IMR-90 (cell line): ENCODE measurements at regions not wholly inside any gene's neighbourhood (a gene's known extent, or its start where the extent isn't known, plus 50 kb on each side); places are given as distances from the start of the nearest gene placed in this dataset.

Experiments
- ATAC-seq: fragments of 200-7000 bp; cut with Tn5 transposase; 2 replicates; pipeline ENCODE4 v1.9.1; 2020; ENCODE audit warnings: low read depth, mild to moderate bottlenecking, moderate library complexity
- BruUV-seq: library from RNA; stranded (reverse); fragments of 400-500 nt; replicated peaks from 2 replicates; lab custom pipeline; 2021; lab: Mats Ljungman, UMichigan
- CTCF ChIA-PET: fragments of 300-600 bp; formaldehyde crosslinking; extraction: SDS; loops from one replicate; lab custom pipeline; 2021; ENCODE audit warnings: antibody characterized with exemption; lab: Yijun Ruan, JAX
- POLR2A ChIA-PET: fragments of 300-600 bp; sonication (Branson Sonifier 250); formaldehyde crosslinking; loops from one replicate; lab custom pipeline; 2022; ENCODE audit warnings: antibody characterized with exemption; ENCODE audit not compliant: unreplicated experiment; lab: Charles Lee
- DNase-seq: peaks from one replicate; pipeline ENCODE4 v3.0.0; 2013
- H2AFZ ChIP-seq: replicated peaks from 2 replicates; pipeline ENCODE3; 2013; ENCODE audit warnings: low read length, mild to moderate bottlenecking; ENCODE audit not compliant: poor library complexity
- H2AK5ac ChIP-seq: 2 replicates; pipeline ENCODE4 v1.6.1; 2013; ENCODE audit warnings: low read depth, low read length, inconsistent platforms
- H2AK9ac ChIP-seq: replicated peaks from 2 replicates; pipeline ENCODE3; 2013; ENCODE audit warnings: mild to moderate bottlenecking, low read depth, low read length, moderate library complexity; ENCODE audit not compliant: poor library complexity
- H2BK120ac ChIP-seq: 2 replicates; pipeline ENCODE4 v1.6.1; 2013; ENCODE audit warnings: low read depth, low read length, inconsistent platforms
- H2BK15ac ChIP-seq: 3 replicates; pipeline ENCODE4 v1.6.1; 2013; ENCODE audit warnings: low read depth, low read length, inconsistent platforms
- H2BK20ac ChIP-seq: 2 replicates; pipeline ENCODE4 v1.6.1; 2013; ENCODE audit warnings: low read depth, mild to moderate bottlenecking, inconsistent platforms, low read length, moderate library complexity
- H2BK5ac ChIP-seq: 2 replicates; pipeline ENCODE4 v1.6.1; 2013; ENCODE audit warnings: mild to moderate bottlenecking, low read depth, low read length, inconsistent platforms; ENCODE audit not compliant: poor library complexity, severe bottlenecking
- H3K14ac ChIP-seq: replicated peaks from 2 replicates; pipeline ENCODE4 v1.6.1; 2013; ENCODE audit warnings: low read depth, low read length, inconsistent platforms
- H3K18ac ChIP-seq: 2 replicates; pipeline ENCODE4 v1.6.1; 2013; ENCODE audit warnings: low read depth, low read length, control low read depth
- H3K23ac ChIP-seq: 2 replicates; pipeline ENCODE4 v1.6.1; 2013; ENCODE audit warnings: low read depth, low read length, inconsistent platforms
- H3K27ac ChIP-seq: 2 replicates; pipeline ENCODE4 v1.5.1; 2013; ENCODE audit warnings: mild to moderate bottlenecking, control low read depth, low read length; ENCODE audit not compliant: insufficient read depth
- H3K27me3 ChIP-seq: 2 replicates; pipeline ENCODE4 v1.6.1; 2013; ENCODE audit warnings: low read length; ENCODE audit not compliant: control insufficient read depth, insufficient read depth
- H3K36me3 ChIP-seq: 2 replicates; pipeline ENCODE4 v1.6.1; 2013; ENCODE audit warnings: low read length, mixed read lengths; ENCODE audit not compliant: control insufficient read depth, insufficient read depth
- H3K4ac ChIP-seq: 2 replicates; pipeline ENCODE4 v1.6.1; 2013; ENCODE audit warnings: low read depth, low read length, inconsistent platforms
- H3K4me1 ChIP-seq: 2 replicates; pipeline ENCODE4 v1.6.1; 2013; ENCODE audit warnings: low read length, mixed read lengths; ENCODE audit not compliant: control insufficient read depth, insufficient read depth
- H3K4me2 ChIP-seq: 2 replicates; pipeline ENCODE4 v1.6.1; 2013; ENCODE audit warnings: low read depth, mild to moderate bottlenecking, control low read depth, low read length, moderate library complexity
- H3K4me3 ChIP-seq: 2 replicates; pipeline ENCODE4 v1.5.1; 2013; ENCODE audit warnings: low read depth, mild to moderate bottlenecking, control low read depth, low read length, moderate library complexity; ENCODE audit not compliant: insufficient read depth
- H3K56ac ChIP-seq: 2 replicates; pipeline ENCODE4 v1.6.1; 2013; ENCODE audit warnings: low read length, inconsistent platforms; ENCODE audit not compliant: insufficient read depth; ENCODE audit errors: extremely low read depth
- H3K79me1 ChIP-seq, 2 experiments: 2 replicates each; pipeline ENCODE4 v1.6.1; 2013; ENCODE audit warnings: low read length in 2 of 2, inconsistent platforms in 1 of 2, low read depth in 1 of 2
- H3K9ac ChIP-seq: 2 replicates; pipeline ENCODE4 v1.6.1; 2013; ENCODE audit warnings: low read depth, low read length, control low read depth
- H3K9me1 ChIP-seq: 2 replicates; pipeline ENCODE4 v1.6.1; 2013; ENCODE audit warnings: low read length, inconsistent platforms; ENCODE audit not compliant: insufficient read depth
- H3K9me3 ChIP-seq: 2 replicates; pipeline ENCODE4 v1.6.1; 2013; ENCODE audit warnings: low read length; ENCODE audit not compliant: control insufficient read depth, insufficient read depth
- H4K20me1 ChIP-seq: 2 replicates; pipeline ENCODE4 v1.6.1; 2013; ENCODE audit warnings: low read length, inconsistent platforms; ENCODE audit not compliant: insufficient read depth
- H4K5ac ChIP-seq: 2 replicates; pipeline ENCODE4 v1.6.1; 2013; ENCODE audit warnings: mild to moderate bottlenecking, low read depth, low read length, control low read depth
- H4K8ac ChIP-seq, 2 experiments: 2 replicates each; pipeline ENCODE4 v1.6.1; 2013; ENCODE audit warnings: low read depth in 2 of 2, low read length in 2 of 2, control low read depth in 1 of 2, inconsistent platforms in 1 of 2
- H4K91ac ChIP-seq: 2 replicates; pipeline ENCODE4 v1.6.1; 2013; ENCODE audit warnings: low read depth, low read length, inconsistent platforms; ENCODE audit not compliant: insufficient read depth
- BHLHE40 ChIP-seq: fragments of 150-350 bp; IDR thresholded peaks from 2 replicates; pipeline ENCODE4 v1.6.1; 2016; ENCODE audit warnings: mild to moderate bottlenecking, low read depth, low read length
- CHD1 ChIP-seq: IDR thresholded peaks from 2 replicates; pipeline ENCODE4 v1.6.1; 2012; ENCODE audit warnings: low read depth, low read length, improper control_type of control experiment
- MAZ ChIP-seq: IDR thresholded peaks from 2 replicates; pipeline ENCODE4 v1.6.1; 2012; ENCODE audit warnings: low read depth, mild to moderate bottlenecking, low read length, improper control_type of control experiment, moderate library complexity, borderline replicate concordance
- MXI1 ChIP-seq: IDR thresholded peaks from 2 replicates; pipeline ENCODE4 v1.6.1; 2012; ENCODE audit warnings: low read depth, mild to moderate bottlenecking, low read length, moderate library complexity, borderline replicate concordance
- NFE2L2 ChIP-seq: fragments of 150-350 bp; IDR thresholded peaks from 2 replicates; pipeline ENCODE4 v1.6.1; 2016; ENCODE audit warnings: low read depth, mild to moderate bottlenecking, low read length
- POLR2A ChIP-seq: IDR thresholded peaks from 2 replicates; pipeline ENCODE4 v1.6.1; 2012; ENCODE audit warnings: mild to moderate bottlenecking, low read depth, low read length
- RAD21 ChIP-seq: IDR thresholded peaks from 2 replicates; pipeline ENCODE4 v1.6.1; 2012; ENCODE audit warnings: low read length, improper control_type of control experiment
- RFX5 ChIP-seq: IDR thresholded peaks from 2 replicates; pipeline ENCODE4 v1.8.0; 2012; ENCODE audit warnings: low read depth, mild to moderate bottlenecking, low read length, moderate library complexity
- WGBS, 2 experiments: methylation state at CpG; one replicate each; pipeline versions ENCODE4 v1.1.5 to v1.1.7; 2013; ENCODE audit warnings: missing lambda C conversion rate in 2 of 2; ENCODE audit not compliant: insufficient read length in 1 of 2; ENCODE audit errors: extremely low coverage in 2 of 2; 5-methylcytosine and 5-hydroxymethylcytosine counted together
- dilution Hi-C: fragments of 300-500 bp; cut with HindIII; formaldehyde crosslinking; loops from one replicate; pipeline ENCODE4 v1.14.3; 2018; ENCODE audit warnings: low sequenced_read_pairs; ENCODE audit not compliant: unreplicated experiment
- in situ Hi-C: fragments of 300-500 bp; cut with MboI; formaldehyde crosslinking; loops from 3 replicates; pipeline ENCODE4 v1.14.3; 2019; ENCODE audit warnings: low sequenced_read_pairs, inconsistent platforms, mixed read lengths
- intact Hi-C: fragments of 100-400 bp; cut with micrococcal nuclease; formaldehyde crosslinking; loops from 2 replicates; pipeline ENCODE4 v1.10.0; 2022
- TF ChIP-seq, protein P1 (sequence below): conservative IDR thresholded peaks from 2 replicates; pipeline ENCODE4 v1.5.1; 2012; ENCODE audit warnings: mild to moderate bottlenecking, low read depth, low read length, improper control_type of control experiment
- TF ChIP-seq, protein P2 (sequence below): fragments of 150-350 bp; IDR thresholded peaks from 2 replicates; pipeline ENCODE4 v1.6.1; 2016; ENCODE audit warnings: low read depth, mild to moderate bottlenecking, low read length, moderate library complexity, borderline replicate concordance

DNA sequence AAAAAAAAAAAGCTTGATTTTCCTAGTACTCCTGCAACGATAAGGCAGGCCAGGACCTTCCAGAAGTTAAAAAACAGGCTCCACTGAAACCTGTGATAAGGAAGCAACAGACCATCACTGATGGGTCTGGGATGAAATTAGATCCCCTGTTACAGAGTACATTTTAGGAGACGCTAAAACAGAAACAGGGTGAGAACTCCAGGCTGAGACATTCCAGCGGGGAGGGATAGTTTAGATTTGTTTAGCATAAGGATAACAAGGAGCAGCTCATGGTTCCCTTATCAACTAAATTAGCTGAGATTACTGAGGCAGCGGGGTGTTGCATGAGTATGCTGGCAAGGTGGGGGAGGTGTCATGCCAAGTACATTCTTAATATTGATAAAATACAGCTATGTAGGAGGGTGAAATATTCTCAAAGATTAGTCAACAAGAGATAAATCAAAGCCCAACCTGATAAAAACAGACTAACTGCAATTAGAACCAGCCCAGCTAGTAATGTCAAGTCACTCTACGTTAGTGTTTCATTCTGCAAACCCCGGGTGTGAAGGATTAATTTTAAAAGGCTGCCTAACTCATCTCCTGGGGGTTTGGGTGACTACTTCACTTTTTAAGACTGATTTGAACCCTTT, 75.0 kb upstream of the BZW1 start:
- CTCF ChIA-PET: interaction anchor here (1.0 to 1.1 kb wide), 2 partner anchors 23 to 763 kb away, joined by 3 to 5 read pairs; no protein-coding TSS in a partner anchor
- POLR2A ChIA-PET: interaction anchor here (0.6 kb wide), 1 partner anchor 761 kb away, joined by 4 read pairs; no protein-coding TSS in a partner anchor
- intact Hi-C loops: loop anchor here (1.0 kb wide), 1 partner anchor 74 kb away; no protein-coding TSS in a partner anchor

More for the DNA sequence above, 75.0 kb upstream of the BZW1 start:
- Histone ChIP-seq H3K36me3 (no peaks in the 10 kb centered on the region), H3K14ac (peak overlapping the region; percentile 49), H3K18ac (peak overlapping the region; percentile 83; the same call in 1 of the 2 replicates), H3K56ac (no peak overlapping the region), H2AFZ (peak overlapping the region; percentile 53), H3K79me1 (no peaks in the 10 kb centered on the region), H2AK9ac (no peak overlapping the region), H4K91ac (no peak overlapping the region), H4K20me1 (no peaks in the 10 kb centered on the region), H3K27me3 (no peaks in the 10 kb centered on the region), H4K5ac (peak overlapping the region; percentile 90; the same call in 1 of the 2 replicates), H2AK5ac (no peak overlapping the region), H3K4me3 (no peak overlapping the region; the same call in 1 of the 2 replicates), H2BK5ac (peak overlapping the region; percentile 51), H3K9me1 (no peaks in the 10 kb centered on the region; the same call in 1 of the 2 replicates), H3K27ac (peak overlapping the region; percentile 55), H3K9me3 (no peaks in the 10 kb centered on the region), H3K4ac (no peak overlapping the region; the same call in 1 of the 2 replicates), H2BK15ac (peak overlapping the region; percentile 5; the same call in 1 of the 3 replicates), H2BK120ac (0 out of 2 replicates have a peak overlapping the region, but pooled peaks have one; percentile 44), H3K4me1 (peaks cover 9% of the 10 kb centered on the region), H3K23ac (peak overlapping the region; percentile 43), H3K9ac (peak overlapping the region; percentile 32; the same call in 1 of the 2 replicates), H4K8ac (peak overlapping the region; percentile 5 to 26; a peak in 3 of 4 replicates), H3K4me2 (peak overlapping the region; percentile 92), H2BK20ac (peak overlapping the region; percentile 11; the same call in 1 of the 2 replicates)
- WGBS, 2 experiments: no CpG with 5 or more reads among the region's 6 CpGs
- BruUV-seq: no TSS peak
- peak; percentile 60 for ATAC-seq
- dilution Hi-C loops: no loop called here
- peak; percentile 33 for DNase-seq
- TF ChIP-seq CHD1 (no peak), NFE2L2 (no peak), MAZ (no peak), MXI1 (no peak), RAD21 (no peak), POLR2A (no peak), BHLHE40 (no peak), RFX5 (no peak)
- TF ChIP-seq, protein P1, sequence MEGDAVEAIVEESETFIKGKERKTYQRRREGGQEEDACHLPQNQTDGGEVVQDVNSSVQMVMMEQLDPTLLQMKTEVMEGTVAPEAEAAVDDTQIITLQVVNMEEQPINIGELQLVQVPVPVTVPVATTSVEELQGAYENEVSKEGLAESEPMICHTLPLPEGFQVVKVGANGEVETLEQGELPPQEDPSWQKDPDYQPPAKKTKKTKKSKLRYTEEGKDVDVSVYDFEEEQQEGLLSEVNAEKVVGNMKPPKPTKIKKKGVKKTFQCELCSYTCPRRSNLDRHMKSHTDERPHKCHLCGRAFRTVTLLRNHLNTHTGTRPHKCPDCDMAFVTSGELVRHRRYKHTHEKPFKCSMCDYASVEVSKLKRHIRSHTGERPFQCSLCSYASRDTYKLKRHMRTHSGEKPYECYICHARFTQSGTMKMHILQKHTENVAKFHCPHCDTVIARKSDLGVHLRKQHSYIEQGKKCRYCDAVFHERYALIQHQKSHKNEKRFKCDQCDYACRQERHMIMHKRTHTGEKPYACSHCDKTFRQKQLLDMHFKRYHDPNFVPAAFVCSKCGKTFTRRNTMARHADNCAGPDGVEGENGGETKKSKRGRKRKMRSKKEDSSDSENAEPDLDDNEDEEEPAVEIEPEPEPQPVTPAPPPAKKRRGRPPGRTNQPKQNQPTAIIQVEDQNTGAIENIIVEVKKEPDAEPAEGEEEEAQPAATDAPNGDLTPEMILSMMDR: no peak
- TF ChIP-seq, protein P2, sequence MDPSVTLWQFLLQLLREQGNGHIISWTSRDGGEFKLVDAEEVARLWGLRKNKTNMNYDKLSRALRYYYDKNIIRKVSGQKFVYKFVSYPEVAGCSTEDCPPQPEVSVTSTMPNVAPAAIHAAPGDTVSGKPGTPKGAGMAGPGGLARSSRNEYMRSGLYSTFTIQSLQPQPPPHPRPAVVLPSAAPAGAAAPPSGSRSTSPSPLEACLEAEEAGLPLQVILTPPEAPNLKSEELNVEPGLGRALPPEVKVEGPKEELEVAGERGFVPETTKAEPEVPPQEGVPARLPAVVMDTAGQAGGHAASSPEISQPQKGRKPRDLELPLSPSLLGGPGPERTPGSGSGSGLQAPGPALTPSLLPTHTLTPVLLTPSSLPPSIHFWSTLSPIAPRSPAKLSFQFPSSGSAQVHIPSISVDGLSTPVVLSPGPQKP: no peak
- in situ Hi-C loops: no loop called here
